ENCODE measurements at regions not wholly inside any gene's neighbourhood (a gene's known extent, or its start where the extent isn't known, plus 50 kb on each side); places are given as distances from the start of the nearest gene placed in this dataset.
A peak's percentile ranks its signal among the peaks of the same experiment; 100 is the strongest.

DNA sequence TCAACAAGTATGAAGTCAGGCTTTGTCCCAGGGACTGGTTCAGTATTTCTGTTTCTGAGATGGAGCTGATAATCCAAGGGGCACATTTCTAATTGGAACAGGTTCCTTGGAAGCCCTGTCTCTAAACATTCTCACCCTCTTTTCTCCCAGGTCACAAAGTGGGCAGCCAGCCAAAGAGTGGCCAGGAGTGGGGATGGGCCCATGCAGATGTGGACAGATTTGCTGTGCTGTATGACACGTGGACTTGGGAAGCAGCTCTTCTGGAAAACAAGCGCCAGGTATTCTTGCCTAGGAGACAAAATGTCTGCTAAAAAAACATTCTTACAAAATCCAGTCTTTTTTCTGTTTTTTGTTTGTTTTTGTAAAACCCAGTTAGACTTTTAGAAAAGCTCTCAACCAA is 140.2 kb downstream of the CD164 start:
- TF ChIP-seq, protein P1, sequence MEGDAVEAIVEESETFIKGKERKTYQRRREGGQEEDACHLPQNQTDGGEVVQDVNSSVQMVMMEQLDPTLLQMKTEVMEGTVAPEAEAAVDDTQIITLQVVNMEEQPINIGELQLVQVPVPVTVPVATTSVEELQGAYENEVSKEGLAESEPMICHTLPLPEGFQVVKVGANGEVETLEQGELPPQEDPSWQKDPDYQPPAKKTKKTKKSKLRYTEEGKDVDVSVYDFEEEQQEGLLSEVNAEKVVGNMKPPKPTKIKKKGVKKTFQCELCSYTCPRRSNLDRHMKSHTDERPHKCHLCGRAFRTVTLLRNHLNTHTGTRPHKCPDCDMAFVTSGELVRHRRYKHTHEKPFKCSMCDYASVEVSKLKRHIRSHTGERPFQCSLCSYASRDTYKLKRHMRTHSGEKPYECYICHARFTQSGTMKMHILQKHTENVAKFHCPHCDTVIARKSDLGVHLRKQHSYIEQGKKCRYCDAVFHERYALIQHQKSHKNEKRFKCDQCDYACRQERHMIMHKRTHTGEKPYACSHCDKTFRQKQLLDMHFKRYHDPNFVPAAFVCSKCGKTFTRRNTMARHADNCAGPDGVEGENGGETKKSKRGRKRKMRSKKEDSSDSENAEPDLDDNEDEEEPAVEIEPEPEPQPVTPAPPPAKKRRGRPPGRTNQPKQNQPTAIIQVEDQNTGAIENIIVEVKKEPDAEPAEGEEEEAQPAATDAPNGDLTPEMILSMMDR (IDR thresholded peaks at IDR 0.05; ENCODE audit: poor library complexity, severe bottlenecking): no peak
- Histone ChIP-seq H3K4me3 (ENCODE audit: severe bottlenecking) (no peak overlapping the region), H3K27ac (ENCODE audit: poor library complexity, severe bottlenecking) (no peak overlapping the region), H3K9me3 (ENCODE audit: severe bottlenecking) (no peaks in the 10 kb centered on the region), H3K36me3 (ENCODE audit: low read depth) (no peaks in the 10 kb centered on the region), H3K27me3 (ENCODE audit: insufficient read depth, poor library complexity, severe bottlenecking) (no peaks in the 10 kb centered on the region), H3K4me1 (ENCODE audit: insufficient read depth, poor library complexity, severe bottlenecking) (peaks cover 7% of the 10 kb centered on the region)
- ATAC-seq (ENCODE audit: low read depth): no peak
- no peak for DNase-seq (ENCODE audit: low spot score)

DNA sequence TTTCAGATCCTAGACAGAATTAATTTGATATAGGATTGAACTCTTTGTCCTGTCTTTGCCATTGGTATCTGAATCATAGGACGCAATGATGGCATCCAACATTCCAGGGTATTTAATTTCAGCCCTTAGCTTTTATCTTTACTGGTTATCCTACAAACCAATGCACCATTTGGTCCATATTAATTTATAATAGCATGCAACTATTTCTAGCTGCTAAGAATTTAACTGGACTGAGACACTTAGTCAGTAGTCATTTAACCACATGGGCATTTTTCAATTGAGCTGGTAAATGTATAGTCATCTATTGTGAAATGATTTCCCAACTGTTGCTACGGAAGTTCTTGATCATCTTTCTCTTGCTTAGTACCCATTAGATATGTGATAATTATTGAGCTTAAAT is 141.1 kb downstream of the CD164 start:
- Histone ChIP-seq H3K4me1 (ENCODE audit: insufficient read depth, poor library complexity, severe bottlenecking) (peaks cover 10% of the 10 kb centered on the region), H3K27me3 (ENCODE audit: insufficient read depth, poor library complexity, severe bottlenecking) (no peaks in the 10 kb centered on the region), H3K36me3 (ENCODE audit: low read depth) (no peaks in the 10 kb centered on the region), H3K4me3 (ENCODE audit: severe bottlenecking) (no peak overlapping the region), H3K9me3 (ENCODE audit: severe bottlenecking) (no peaks in the 10 kb centered on the region), H3K27ac (ENCODE audit: poor library complexity, severe bottlenecking) (no peak overlapping the region)
- DNase-seq (ENCODE audit: low spot score) (no peak), ATAC-seq (ENCODE audit: low read depth) (peak; percentile 53; the same call in 1 of the 3 replicates)
- TF ChIP-seq, protein P1 (IDR thresholded peaks at IDR 0.05; ENCODE audit: poor library complexity, severe bottlenecking): no peak

GRCh38 chr6:109240370-109241084 is 141.7 kb downstream of the CD164 start:
- H3K36me3 ChIP-seq (ENCODE audit: low read depth): no peaks in the 10 kb centered on the region
- H3K9me3 ChIP-seq (ENCODE audit: severe bottlenecking): no peaks in the 10 kb centered on the region
- ATAC-seq (ENCODE audit: low read depth): no peak
- H3K27ac ChIP-seq (ENCODE audit: poor library complexity, severe bottlenecking): no peak overlapping the region
- H3K27me3 ChIP-seq (ENCODE audit: insufficient read depth, poor library complexity, severe bottlenecking): no peaks in the 10 kb centered on the region
- peaks cover 10% of the 10 kb centered on the region for H3K4me1 ChIP-seq (ENCODE audit: insufficient read depth, poor library complexity, severe bottlenecking)
- TF ChIP-seq, protein P1 (IDR thresholded peaks at IDR 0.05; ENCODE audit: poor library complexity, severe bottlenecking): no peak
- DNase-seq (ENCODE audit: low spot score): no peak
- no peak overlapping the region for H3K4me3 ChIP-seq (ENCODE audit: severe bottlenecking)

DNA sequence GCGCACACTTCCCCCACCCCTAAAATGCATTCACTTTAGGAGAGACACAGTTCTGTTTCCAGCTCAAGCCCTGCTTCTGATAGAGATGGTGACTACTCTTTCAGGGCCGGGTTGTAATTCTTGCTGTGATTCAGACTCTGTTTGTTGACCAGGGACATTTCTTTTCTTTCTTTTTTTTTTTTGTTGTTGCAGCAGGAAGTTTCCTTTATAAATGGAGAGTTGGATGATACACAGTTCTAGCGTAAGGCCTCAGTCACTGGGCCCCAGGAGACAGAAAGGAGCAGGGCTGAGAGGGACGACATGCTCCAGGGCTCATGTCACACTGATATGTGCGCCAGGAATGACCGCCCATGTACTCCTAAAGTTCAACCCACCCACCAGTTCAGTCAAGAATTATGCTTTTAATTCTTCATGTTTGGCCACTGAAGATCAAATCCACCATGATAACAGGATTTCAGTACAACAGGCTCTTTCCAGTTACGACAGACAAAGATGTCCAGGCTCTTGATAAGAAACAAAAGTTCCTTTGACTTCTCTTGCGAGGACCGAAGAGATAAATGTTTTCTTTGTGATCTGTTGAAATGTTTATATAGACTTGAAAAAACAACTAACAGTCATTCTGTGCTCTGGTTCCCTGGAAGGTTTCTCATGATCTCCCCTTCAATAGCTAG is 142.5 kb downstream of the CD164 start:
- peaks cover 10% of the 10 kb centered on the region for H3K4me1 ChIP-seq (ENCODE audit: insufficient read depth, poor library complexity, severe bottlenecking)
- no peaks in the 10 kb centered on the region for H3K9me3 ChIP-seq (ENCODE audit: severe bottlenecking)
- no peaks in the 10 kb centered on the region for H3K27me3 ChIP-seq (ENCODE audit: insufficient read depth, poor library complexity, severe bottlenecking)
- ATAC-seq (ENCODE audit: low read depth): no peak
- H3K36me3 ChIP-seq (ENCODE audit: low read depth): no peaks in the 10 kb centered on the region
- TF ChIP-seq, protein P1 (IDR thresholded peaks at IDR 0.05; ENCODE audit: poor library complexity, severe bottlenecking): no peak
- H3K27ac ChIP-seq (ENCODE audit: poor library complexity, severe bottlenecking): no peak overlapping the region
- H3K4me3 ChIP-seq (ENCODE audit: severe bottlenecking): no peak overlapping the region
- no peak for DNase-seq (ENCODE audit: low spot score)

- TF ChIP-seq, protein P1 (IDR thresholded peaks at IDR 0.05; ENCODE audit: poor library complexity, severe bottlenecking): no peak
- ATAC-seq (ENCODE audit: low read depth) (no peak), DNase-seq (ENCODE audit: low spot score) (no peak)
- Histone ChIP-seq H3K27ac (ENCODE audit: poor library complexity, severe bottlenecking) (no peak overlapping the region), H3K27me3 (ENCODE audit: insufficient read depth, poor library complexity, severe bottlenecking) (no peaks in the 10 kb centered on the region), H3K36me3 (ENCODE audit: low read depth) (no peaks in the 10 kb centered on the region), H3K4me3 (ENCODE audit: severe bottlenecking) (no peak overlapping the region), H3K9me3 (ENCODE audit: severe bottlenecking) (no peaks in the 10 kb centered on the region), H3K4me1 (ENCODE audit: insufficient read depth, poor library complexity, severe bottlenecking) (peaks cover 10% of the 10 kb centered on the region)
Observed at GRCh38 chr6:109239160-109239559, 143.1 kb downstream of the CD164 start.

Measured in RWPE2 (cell line).